ENCODE measurements at regions not wholly inside any gene's neighbourhood (a gene's known extent, or its start where the extent isn't known, plus 50 kb on each side); places are given as distances from the start of the nearest gene placed in this dataset.

DNA sequence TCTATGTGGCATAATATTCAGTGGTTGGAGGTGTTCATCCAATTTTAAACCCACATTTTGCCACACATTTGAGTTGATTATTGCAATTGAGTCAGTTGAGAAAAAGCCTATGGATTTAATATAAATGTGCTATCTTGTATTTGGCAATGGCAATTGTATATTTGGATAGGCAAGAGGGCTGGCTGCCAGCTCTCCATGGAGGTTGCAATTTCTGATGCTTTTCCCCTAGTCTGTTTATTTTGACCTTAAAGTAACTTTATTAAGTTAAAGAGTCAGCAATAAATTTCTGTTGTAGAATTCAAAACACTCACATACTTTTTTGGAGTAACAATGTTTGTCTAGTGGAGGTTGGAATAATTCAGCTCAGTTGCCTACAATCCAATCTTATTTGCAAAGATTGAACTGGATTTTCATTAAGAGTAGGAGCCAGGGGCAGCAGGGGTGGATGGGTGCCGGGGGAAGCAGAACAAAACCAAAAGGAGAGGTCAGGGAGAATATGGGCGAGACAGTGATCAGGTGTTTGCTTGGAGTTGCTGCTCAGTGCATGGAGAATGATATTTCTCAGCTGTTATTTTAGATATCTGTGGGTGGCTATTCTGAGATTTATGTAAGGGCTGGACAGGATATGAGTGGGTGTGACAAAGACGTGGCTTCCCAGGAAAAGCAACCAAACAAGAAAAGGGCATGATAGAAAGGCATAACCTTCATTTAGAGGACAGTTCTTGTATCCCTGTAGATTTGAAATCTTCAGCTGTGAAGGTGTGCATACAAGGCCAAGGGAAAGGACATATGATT lies 163.0 kb downstream of the HDGFL1 start:
- H3K4me1 ChIP-seq, result peaks cover 0 to 21% (median 5%) of the 10 kb centered on the region in 4 donors
- no peak for DNase-seq
- H3K27ac ChIP-seq, result no peak overlapping the region
- no peak overlapping the region for H3K4me3 ChIP-seq
- no peak for TF ChIP-seq POLR2A (IDR thresholded peaks at IDR 0.05)
- no peak for TF ChIP-seq POLR2AphosphoS5 (IDR thresholded peaks at IDR 0.05)
- no peak for TF ChIP-seq EP300 (IDR thresholded peaks at IDR 0.05)
- TF ChIP-seq, protein P1, sequence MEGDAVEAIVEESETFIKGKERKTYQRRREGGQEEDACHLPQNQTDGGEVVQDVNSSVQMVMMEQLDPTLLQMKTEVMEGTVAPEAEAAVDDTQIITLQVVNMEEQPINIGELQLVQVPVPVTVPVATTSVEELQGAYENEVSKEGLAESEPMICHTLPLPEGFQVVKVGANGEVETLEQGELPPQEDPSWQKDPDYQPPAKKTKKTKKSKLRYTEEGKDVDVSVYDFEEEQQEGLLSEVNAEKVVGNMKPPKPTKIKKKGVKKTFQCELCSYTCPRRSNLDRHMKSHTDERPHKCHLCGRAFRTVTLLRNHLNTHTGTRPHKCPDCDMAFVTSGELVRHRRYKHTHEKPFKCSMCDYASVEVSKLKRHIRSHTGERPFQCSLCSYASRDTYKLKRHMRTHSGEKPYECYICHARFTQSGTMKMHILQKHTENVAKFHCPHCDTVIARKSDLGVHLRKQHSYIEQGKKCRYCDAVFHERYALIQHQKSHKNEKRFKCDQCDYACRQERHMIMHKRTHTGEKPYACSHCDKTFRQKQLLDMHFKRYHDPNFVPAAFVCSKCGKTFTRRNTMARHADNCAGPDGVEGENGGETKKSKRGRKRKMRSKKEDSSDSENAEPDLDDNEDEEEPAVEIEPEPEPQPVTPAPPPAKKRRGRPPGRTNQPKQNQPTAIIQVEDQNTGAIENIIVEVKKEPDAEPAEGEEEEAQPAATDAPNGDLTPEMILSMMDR (IDR thresholded peaks at IDR 0.05), result no peak
- 30 to 55% (median 49%) methylated on average over 3 of the region's 3 CpGs for WGBS, 5 donors
- no peaks in the 10 kb centered on the region for H3K36me3 ChIP-seq
- H3K27me3 ChIP-seq, result no peaks in the 10 kb centered on the region
- no peaks in the 10 kb centered on the region for H3K9me3 ChIP-seq
- intact Hi-C loops (cut with DNase I; ENCODE audit: low total_unique reads), result no loop called here

DNA sequence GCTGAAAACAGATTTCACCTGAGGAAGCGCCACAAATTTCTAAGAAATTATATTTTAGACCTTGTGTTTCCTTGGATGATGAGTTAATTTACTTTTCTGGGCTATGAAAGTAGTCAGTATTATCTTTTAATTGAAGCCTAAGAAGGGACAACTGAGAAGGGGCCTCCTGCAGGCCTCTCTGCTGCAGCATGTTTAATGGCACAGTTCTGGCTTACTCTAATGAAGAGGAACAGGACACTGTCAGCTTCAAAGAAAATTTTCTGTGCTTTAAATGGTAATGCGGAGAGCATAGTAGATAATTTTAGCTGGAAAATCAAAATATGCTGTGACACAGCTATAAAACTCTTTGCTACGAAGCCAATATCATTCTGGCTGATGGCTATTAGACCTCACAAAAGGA lies 167.4 kb downstream of the HDGFL1 start:
- WGBS, 5 donors, result 75 to 97% (median 94%) methylated on average over 3 of the region's 3 CpGs
- Histone ChIP-seq H3K27me3 (no peaks in the 10 kb centered on the region), H3K27ac (no peak overlapping the region), H3K36me3 (no peaks in the 10 kb centered on the region), H3K9me3 (no peaks in the 10 kb centered on the region), H3K4me3 (no peak overlapping the region), H3K4me1 (peaks cover 0 to 9% (median 0%) of the 10 kb centered on the region in 4 donors)
- intact Hi-C loops (cut with DNase I; ENCODE audit: low total_unique reads), result no loop called here
- no peak for DNase-seq
- TF ChIP-seq POLR2A (IDR thresholded peaks at IDR 0.05), result no peak
- TF ChIP-seq EP300 (IDR thresholded peaks at IDR 0.05), result no peak
- no peak for TF ChIP-seq POLR2AphosphoS5 (IDR thresholded peaks at IDR 0.05)
- TF ChIP-seq, protein P1 (IDR thresholded peaks at IDR 0.05), result no peak

DNA sequence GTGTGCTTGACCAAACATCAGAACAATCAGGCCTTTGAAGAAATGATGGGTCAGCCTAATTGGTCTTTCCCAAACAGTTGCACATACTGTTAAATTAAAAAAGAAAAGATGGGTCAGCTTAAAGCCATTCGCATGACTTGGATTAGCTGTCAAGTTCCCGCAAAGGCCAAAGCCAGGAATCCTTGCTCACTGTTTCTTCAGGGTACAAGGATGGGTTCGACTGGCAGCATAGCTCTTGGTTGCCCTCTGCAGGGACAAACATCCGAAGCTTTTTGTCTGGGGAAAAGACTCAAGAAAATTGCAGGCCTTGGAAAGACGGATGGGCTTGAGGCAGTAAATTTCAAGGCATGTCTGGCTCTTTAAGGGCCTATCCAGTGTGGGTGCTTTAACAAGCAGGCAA lies 168.0 kb downstream of the HDGFL1 start:
- peaks cover 0 to 4% (median 0%) of the 10 kb centered on the region in 4 donors for H3K4me1 ChIP-seq
- DNase-seq, result peak in 1 of 2 donors; percentile 81
- H3K4me3 ChIP-seq, result no peak overlapping the region
- 48 to 57% (median 50%) methylated on average over 5 of the region's 5 CpGs for WGBS, 5 donors
- no peaks in the 10 kb centered on the region for H3K36me3 ChIP-seq
- intact Hi-C loops (cut with DNase I; ENCODE audit: low total_unique reads), result no loop called here
- TF ChIP-seq POLR2A (IDR thresholded peaks at IDR 0.05), result no peak
- no peak for TF ChIP-seq EP300 (IDR thresholded peaks at IDR 0.05)
- TF ChIP-seq POLR2AphosphoS5 (IDR thresholded peaks at IDR 0.05), result no peak
- TF ChIP-seq, protein P1 (IDR thresholded peaks at IDR 0.05), result peak in 2 of 7 experiments; percentile 5 to 15
- H3K27ac ChIP-seq, result no peak overlapping the region
- no peaks in the 10 kb centered on the region for H3K27me3 ChIP-seq
- no peaks in the 10 kb centered on the region for H3K9me3 ChIP-seq

DNA sequence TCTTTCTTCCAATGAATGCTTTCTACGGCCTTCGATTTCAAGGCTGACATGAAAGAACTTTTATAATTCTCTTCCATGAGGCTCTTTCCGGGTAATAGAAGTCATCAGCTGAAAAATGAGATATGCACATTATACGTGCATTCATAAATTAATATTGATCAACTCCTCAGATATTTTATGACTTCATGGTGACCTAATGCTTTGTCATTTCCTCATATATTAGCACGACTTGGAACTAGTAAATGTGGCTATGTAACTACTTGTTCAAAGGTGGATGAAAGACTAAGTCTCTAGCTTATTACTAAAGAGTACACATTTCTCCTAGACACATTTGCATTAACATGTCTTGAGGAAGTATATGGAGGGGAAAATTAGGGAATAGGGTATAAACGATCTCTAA lies 168.8 kb downstream of the HDGFL1 start:
- intact Hi-C loops (cut with DNase I; ENCODE audit: low total_unique reads), result no loop called here

More for the DNA sequence above, 168.8 kb downstream of the HDGFL1 start:
- DNase-seq, result no peak
- WGBS, 5 donors, result 90 to 93% (median 90%) methylated on average over 6 of the region's 6 CpGs
- TF ChIP-seq POLR2AphosphoS5 (IDR thresholded peaks at IDR 0.05) (no peak), POLR2A (IDR thresholded peaks at IDR 0.05) (no peak), EP300 (IDR thresholded peaks at IDR 0.05) (no peak)
- TF ChIP-seq, protein P1 (IDR thresholded peaks at IDR 0.05), result no peak
- no peaks in the 10 kb centered on the region for H3K9me3 ChIP-seq
- H3K27ac ChIP-seq, result no peak overlapping the region
- H3K4me1 ChIP-seq, result no peaks in the 10 kb centered on the region
- H3K4me3 ChIP-seq, result no peak overlapping the region
- H3K36me3 ChIP-seq, result no peaks in the 10 kb centered on the region
- H3K27me3 ChIP-seq, result no peaks in the 10 kb centered on the region

Measured in stomach (tissue), 8 donors.